ENCODE measurements at regions not wholly inside any gene's neighbourhood (a gene's known extent, or its start where the extent isn't known, plus 50 kb on each side); places are given as distances from the start of the nearest gene placed in this dataset.

DNA sequence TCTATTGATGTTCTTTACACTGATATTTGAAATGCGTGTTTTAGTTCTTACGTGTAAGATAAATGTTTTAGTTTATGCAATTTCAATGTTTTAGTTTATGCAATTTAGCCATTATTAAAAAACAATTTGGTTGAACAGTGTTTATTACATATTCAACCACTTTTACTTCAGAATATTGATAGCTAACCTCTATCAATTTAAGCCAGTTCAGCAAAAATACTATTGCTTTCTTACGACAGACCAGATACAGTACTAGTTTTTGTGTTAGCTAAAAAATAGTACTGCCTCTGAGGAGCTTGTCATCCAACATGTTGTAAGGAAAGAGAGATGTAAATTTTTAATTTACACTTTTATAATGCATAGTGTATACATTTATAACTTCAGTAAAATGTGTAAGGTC, 361.7 kb upstream of the FAT1 start:
- TF ChIP-seq GATA2 (IDR thresholded peaks at IDR 0.05; ENCODE audit: low read depth, low read length), result no peak
- no peak for TF ChIP-seq GATA3 (IDR thresholded peaks at IDR 0.05; ENCODE audit: low read depth, low read length)
